ENCODE measurements at regions not wholly inside any gene's neighbourhood (a gene's known extent, or its start where the extent isn't known, plus 50 kb on each side); places are given as distances from the start of the nearest gene placed in this dataset.
"Not testable (repeated sequence)": the region's sequence is repeated elsewhere in the genome, so short reads cannot be mapped to it uniquely, and the experiment has no call there.

DNA sequence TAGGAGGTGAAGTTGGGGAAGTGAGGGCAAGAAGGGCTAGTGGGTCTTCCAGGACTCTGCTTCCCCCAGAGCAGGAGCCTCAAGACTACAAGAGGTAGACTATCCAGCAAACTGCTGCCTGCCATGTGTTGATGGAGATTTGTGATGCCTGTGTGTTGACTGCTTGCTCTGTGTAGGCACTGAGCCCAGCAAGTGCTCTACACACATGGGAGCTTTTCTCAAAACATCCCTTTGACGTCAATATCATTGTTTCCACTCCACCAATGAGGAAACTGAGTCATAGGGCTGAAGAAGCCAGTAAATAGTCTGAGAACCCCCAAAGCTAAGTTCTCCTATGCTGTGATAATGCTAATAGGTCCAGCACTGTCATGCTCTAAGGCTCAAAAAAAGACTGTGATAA lies 207.2 kb upstream of the NFIA start:
- Mint-ChIP-seq H3K27ac (no peak overlapping the region), H3K4me3 (no peak overlapping the region), H3K36me3 (ENCODE audit: low read depth) (no peaks in the 10 kb centered on the region), H3K27me3 (peaks cover 26% of the 10 kb centered on the region), H3K4me1 (no peaks in the 10 kb centered on the region)
- no peaks in the 10 kb centered on the region for H3K9me3 ChIP-seq (ENCODE audit: control insufficient read depth, low read length, poor library complexity, severe bottlenecking)
- no peak for DNase-seq
- no peak for ATAC-seq

DNA sequence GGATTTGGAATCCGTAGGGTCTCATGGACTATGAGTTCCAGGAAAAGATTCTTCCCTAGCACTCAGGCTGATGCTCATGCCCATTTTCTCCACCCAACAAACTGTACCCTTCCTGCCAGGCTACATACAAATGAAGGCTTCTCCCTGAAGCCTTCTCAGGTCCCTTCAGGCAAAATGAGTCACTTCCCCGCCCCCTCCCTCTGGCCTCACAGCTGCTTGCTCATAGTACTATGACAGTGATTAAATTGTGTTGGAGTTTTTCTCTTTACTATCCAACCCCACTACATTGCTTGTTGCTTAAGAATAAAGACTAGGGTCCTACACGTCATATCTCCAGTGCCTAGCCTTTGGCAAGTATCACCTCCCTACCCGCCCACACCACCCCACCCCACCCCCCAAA lies 207.6 kb upstream of the NFIA start:
- H3K4me3 Mint-ChIP-seq: no peak overlapping the region
- H3K4me1 Mint-ChIP-seq: no peaks in the 10 kb centered on the region
- H3K27me3 Mint-ChIP-seq: peaks cover 26% of the 10 kb centered on the region
- H3K36me3 Mint-ChIP-seq (ENCODE audit: low read depth): no peaks in the 10 kb centered on the region
- H3K27ac Mint-ChIP-seq: no peak overlapping the region
- no peak for DNase-seq
- H3K9me3 ChIP-seq (ENCODE audit: control insufficient read depth, low read length, poor library complexity, severe bottlenecking): no peaks in the 10 kb centered on the region
- no peak for ATAC-seq

DNA sequence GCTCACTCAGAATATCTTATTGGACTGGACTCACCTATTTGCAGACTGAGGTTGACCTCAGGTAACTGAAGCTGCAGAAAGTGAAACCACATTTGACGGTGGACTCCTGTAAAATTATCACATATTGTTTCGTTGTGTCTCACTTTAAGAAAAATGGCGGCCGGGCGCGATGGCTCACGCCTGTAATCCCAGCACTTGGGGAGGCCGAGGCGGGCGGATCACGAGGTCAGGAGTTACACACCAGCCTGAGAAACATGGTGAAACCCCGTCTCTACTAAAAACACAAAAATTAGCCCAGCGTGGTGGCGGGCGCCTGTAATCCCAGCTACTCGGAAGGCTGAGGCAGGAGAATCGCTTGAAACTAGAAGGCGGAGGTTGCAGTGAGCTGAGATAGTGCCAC lies 209.0 kb upstream of the NFIA start:
- not testable (repeated sequence) for H3K27ac Mint-ChIP-seq; DNase-seq; H3K4me1 Mint-ChIP-seq; H3K9me3 ChIP-seq (ENCODE audit: control insufficient read depth, low read length, poor library complexity, severe bottlenecking); ATAC-seq; H3K4me3 Mint-ChIP-seq; H3K36me3 Mint-ChIP-seq (ENCODE audit: low read depth)
- peaks cover 34% of the 10 kb centered on the region for H3K27me3 Mint-ChIP-seq

DNA sequence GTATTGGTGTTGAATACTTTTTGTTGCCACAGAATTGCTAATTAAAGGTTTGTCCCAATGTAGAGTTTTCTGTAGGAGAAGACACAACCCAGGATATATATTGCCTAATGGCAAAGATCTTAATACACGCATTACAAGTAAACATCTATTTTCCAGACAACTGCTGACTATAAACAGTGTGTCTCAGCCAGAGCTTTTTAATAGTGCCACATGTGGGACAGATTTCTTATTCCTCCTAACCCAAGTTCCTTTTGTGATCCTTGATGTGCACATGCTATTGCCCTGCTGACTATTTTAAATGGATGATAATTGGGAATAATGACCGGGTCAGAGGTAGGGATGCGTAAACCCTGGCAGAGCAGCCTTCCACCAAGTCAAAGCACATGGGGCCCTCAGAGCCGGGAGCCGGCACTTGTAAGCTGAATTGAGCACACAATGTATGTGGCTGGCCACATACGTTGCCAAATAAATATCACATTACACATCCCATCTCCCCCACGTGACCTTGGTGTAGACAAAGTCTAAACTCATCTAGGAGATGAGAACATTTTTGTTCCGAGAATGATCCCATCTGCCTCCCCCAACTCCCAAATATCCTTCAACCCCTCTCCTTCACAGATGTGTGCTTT lies 209.8 kb upstream of the NFIA start:
- DNase-seq (no peak), ATAC-seq (no peak)
- Mint-ChIP-seq H3K27me3 (peaks cover 29% of the 10 kb centered on the region), H3K36me3 (ENCODE audit: low read depth) (no peaks in the 10 kb centered on the region), H3K4me1 (no peaks in the 10 kb centered on the region), H3K4me3 (no peak overlapping the region), H3K27ac (no peak overlapping the region)
- H3K9me3 ChIP-seq (ENCODE audit: control insufficient read depth, low read length, poor library complexity, severe bottlenecking): no peaks in the 10 kb centered on the region

DNA sequence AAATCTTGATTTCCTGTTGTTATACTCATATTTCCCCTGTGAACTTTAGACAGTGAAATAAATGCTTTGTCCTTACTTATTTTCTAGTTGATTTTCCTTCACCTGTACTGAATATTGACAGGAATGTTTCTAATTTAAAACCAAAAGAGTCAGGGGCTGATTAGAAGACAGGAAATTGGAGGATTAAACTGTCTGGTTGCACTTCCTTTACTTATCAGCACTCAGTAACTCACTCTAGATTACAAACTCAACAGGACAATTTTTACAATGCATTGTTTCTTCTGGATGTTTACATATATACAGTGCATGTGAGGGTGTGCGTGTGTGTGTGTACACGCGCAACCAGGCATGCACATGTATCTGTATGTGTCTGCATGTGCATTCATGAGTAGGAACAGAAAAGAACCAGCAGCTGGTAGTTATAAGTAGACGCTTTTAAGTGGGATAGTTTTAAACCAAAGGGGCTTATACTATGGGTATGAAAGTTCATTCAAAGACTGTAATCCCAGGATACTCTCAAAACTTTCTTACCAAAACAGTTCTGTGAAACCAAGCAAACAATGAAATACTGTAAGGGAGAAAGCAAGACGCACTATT lies 212.0 kb upstream of the NFIA start:
- no peak for ATAC-seq
- Mint-ChIP-seq H3K4me1 (no peaks in the 10 kb centered on the region), H3K27me3 (peaks cover 25% of the 10 kb centered on the region), H3K36me3 (ENCODE audit: low read depth) (no peaks in the 10 kb centered on the region), H3K4me3 (no peak overlapping the region), H3K27ac (no peak overlapping the region)
- H3K9me3 ChIP-seq (ENCODE audit: control insufficient read depth, low read length, poor library complexity, severe bottlenecking): no peaks in the 10 kb centered on the region
- no peak for DNase-seq

DNA sequence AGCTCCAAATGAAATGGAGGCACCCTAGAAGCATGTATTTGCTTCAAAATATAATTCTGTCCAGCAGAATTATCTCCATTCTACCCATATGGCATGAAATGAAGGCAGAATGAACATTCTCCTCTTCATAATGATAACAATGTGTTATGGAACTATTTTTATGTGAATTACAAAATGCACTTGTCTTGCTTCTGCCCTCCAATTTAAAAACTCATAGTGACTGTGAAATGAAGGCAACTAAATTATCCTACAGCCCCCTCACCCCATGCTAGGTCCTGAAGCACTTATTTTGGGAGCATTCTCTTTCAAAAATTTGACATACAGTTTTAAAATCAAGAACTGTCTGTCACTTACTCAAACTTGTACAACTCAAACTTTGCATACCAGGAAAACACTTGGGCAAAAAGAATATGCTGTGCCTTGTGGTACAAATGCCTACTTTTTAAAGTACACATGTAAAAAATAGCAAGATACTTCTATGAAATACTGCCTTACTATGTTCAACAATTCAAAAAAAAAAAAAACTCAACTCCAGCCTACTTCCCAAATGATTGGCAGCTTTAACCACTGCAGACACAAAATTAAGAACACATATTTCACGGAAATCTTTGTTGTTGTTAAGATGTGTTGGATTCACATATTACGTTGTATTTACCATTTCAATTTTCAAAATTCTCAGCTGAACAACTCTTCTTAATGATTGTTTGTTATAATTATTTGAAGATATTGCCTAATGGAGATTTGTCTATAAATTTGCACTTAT lies 213.3 kb upstream of the NFIA start:
- H3K9me3 ChIP-seq (ENCODE audit: control insufficient read depth, low read length, poor library complexity, severe bottlenecking): no peaks in the 10 kb centered on the region
- Mint-ChIP-seq H3K27ac (no peak overlapping the region), H3K36me3 (ENCODE audit: low read depth) (no peaks in the 10 kb centered on the region), H3K4me1 (no peaks in the 10 kb centered on the region), H3K27me3 (peaks cover 25% of the 10 kb centered on the region), H3K4me3 (no peak overlapping the region)
- ATAC-seq: no peak
- no peak for DNase-seq

DNA sequence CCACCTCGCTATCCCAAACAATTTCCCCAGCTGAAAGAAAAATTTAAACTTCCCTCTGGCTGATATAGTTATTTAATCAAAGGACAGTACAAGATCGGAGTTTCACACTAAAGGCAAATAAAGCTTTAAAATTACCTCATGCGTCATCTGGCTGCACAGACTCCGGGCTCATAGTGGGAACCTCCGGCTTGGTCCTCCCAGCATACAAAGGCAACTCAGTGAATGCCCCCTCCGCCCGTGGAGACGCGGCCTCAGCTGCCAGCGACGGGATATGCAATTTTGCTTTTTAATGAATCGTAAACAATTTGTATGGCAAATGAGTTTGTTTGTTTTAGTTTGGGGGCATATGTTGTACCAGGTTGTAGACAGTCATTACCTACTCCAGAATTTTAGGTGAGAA lies 214.6 kb upstream of the NFIA start:
- no peaks in the 10 kb centered on the region for H3K9me3 ChIP-seq (ENCODE audit: control insufficient read depth, low read length, poor library complexity, severe bottlenecking)
- H3K4me1 Mint-ChIP-seq: no peaks in the 10 kb centered on the region

DNA sequence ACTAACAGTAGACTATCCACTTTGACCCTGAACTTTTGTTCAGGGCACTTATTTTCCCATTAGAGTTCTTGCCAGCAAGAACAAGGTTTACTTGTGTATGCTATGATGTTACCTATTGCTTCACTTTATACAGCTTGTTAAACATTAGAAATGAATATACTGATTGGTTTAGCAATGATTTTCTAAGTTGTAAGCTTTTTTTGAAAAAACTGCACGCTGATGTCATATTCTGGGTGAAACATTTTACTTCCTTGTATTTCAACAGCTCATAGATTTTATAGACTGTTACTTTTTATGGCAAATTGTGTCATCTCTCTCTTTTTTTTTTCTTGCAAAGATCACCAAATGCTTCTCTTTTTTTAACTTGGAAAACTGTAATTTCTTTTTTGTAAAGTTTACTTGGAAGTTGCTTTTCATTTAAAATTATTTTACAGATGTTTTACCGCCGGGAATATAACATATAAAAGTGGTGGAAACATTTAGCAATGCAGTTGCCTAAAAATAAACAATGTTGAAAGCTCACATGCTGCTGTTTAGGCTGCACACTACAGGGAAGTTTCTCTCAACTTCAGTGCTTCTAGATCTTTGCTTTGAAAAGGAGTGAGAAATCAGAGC lies 215.3 kb upstream of the NFIA start:
- H3K36me3 Mint-ChIP-seq (ENCODE audit: low read depth): no peaks in the 10 kb centered on the region
- no peaks in the 10 kb centered on the region for H3K9me3 ChIP-seq (ENCODE audit: control insufficient read depth, low read length, poor library complexity, severe bottlenecking)
- H3K4me1 Mint-ChIP-seq: no peaks in the 10 kb centered on the region
- no peak overlapping the region for H3K27ac Mint-ChIP-seq
- peaks cover 36% of the 10 kb centered on the region for H3K27me3 Mint-ChIP-seq
- no peak overlapping the region for H3K4me3 Mint-ChIP-seq
- ATAC-seq (no peak), DNase-seq (no peak)

More for the DNA sequence above, 214.6 kb upstream of the NFIA start:
- H3K4me3 Mint-ChIP-seq: no peak overlapping the region
- no peak overlapping the region for H3K27ac Mint-ChIP-seq
- ATAC-seq: no peak
- DNase-seq: no peak
- H3K27me3 Mint-ChIP-seq: peaks cover 34% of the 10 kb centered on the region
- no peaks in the 10 kb centered on the region for H3K36me3 Mint-ChIP-seq (ENCODE audit: low read depth)

DNA sequence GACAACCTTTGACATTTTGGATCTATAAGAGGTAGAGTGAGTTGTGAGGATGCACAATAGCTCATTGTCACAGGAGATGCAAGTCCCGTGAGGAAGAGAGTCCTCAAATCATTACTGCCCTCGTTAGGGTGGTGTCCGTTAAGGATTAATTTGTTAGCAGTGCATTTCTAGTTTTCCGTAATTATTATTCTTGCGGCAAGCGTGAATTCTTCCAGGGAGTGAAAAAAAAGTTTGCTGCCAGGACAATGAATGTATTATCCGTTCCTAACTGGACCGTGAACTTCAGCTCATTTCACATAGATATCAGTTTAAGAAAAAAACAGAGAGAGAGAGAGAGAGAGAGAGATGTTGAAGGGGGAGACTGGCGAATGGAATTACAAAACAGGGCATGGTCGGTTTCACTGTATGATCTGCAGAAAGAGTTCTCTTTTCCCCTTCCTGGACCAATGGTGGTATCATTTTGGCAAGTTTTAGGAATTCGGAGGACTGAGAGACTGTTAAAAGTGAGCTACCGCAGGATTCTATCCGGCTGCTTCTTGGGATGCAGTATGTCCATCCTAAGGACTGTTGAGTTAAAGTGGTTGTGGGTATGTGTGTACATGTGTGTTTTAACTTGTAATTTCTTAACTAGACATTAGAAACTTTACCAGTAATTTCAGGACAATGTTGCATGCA lies 216.0 kb upstream of the NFIA start:
- Mint-ChIP-seq H3K27ac (no peak overlapping the region), H3K4me3 (no peak overlapping the region), H3K36me3 (ENCODE audit: low read depth) (no peaks in the 10 kb centered on the region), H3K27me3 (peaks cover 36% of the 10 kb centered on the region), H3K4me1 (peaks cover 2% of the 10 kb centered on the region)
- DNase-seq: no peak
- no peak for ATAC-seq
- no peaks in the 10 kb centered on the region for H3K9me3 ChIP-seq (ENCODE audit: control insufficient read depth, low read length, poor library complexity, severe bottlenecking)

DNA sequence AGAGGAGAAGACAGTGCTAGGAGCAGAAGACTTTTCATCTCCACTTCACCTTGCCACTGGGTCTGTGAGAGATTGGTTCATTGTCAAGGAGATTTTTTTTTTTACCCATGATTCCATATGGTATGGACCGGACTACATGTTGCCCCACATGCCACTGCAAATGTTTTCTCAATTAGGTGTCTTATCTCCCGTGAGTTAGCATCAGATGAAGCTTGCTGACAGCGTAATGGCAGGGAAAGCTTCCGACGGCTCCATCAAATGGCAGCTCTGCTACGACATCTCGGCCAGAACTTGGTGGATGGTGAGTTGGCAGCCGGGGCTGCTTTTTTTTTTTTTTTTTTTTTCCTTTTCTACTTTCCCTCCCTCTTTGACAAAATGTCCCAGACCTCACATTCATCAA lies 217.2 kb upstream of the NFIA start:
- H3K27ac Mint-ChIP-seq: no peak overlapping the region
- H3K9me3 ChIP-seq (ENCODE audit: control insufficient read depth, low read length, poor library complexity, severe bottlenecking): no peaks in the 10 kb centered on the region
- peaks cover 33% of the 10 kb centered on the region for H3K27me3 Mint-ChIP-seq
- no peaks in the 10 kb centered on the region for H3K36me3 Mint-ChIP-seq (ENCODE audit: low read depth)
- ATAC-seq (no peak), DNase-seq (no peak)
- H3K4me1 Mint-ChIP-seq: peaks cover 4% of the 10 kb centered on the region
- no peak overlapping the region for H3K4me3 Mint-ChIP-seq

DNA sequence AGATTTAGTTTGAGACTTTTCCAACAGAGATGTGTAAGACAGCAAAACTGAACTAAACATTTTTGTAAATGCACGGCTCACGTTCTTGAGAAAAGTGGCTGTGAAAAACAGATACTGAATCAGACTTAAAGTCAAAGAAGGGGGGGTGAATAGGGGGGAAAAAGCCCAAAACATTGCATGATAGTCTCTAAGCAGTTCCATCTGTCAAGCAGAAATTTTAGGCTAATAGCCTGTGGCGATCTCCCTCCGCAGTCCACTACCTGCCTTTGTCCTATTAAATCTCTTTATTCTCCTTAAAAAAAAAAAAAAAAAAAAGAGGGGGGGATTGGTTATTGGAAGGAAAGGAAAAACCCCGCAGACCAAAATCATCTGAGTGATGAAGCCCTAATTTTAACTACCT lies 217.6 kb upstream of the NFIA start:
- peaks cover 35% of the 10 kb centered on the region for H3K27me3 Mint-ChIP-seq

DNA sequence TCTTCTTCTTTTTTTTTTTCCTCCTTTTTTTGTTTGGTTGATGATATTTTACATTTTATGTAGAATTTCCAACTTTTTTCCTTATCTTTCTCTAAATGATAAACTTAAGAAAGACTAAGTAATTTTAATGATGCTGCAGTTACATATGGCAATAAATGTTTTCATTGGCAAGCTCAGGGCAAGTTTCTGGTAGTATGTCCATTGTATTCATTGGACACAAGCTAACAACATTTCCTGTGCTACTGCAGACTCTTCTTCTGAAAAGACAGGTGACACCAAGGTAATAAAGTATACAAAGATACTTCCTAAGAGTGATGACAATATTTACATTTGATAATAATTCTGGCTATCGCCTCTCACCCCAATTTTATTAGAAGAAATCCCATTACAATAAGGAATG lies 219.2 kb upstream of the NFIA start:
- Mint-ChIP-seq H3K4me1 (peaks cover 4% of the 10 kb centered on the region), H3K4me3 (no peak overlapping the region), H3K27me3 (peaks cover 34% of the 10 kb centered on the region), H3K27ac (no peak overlapping the region), H3K36me3 (ENCODE audit: low read depth) (no peaks in the 10 kb centered on the region)
- no peak for DNase-seq
- H3K9me3 ChIP-seq (ENCODE audit: control insufficient read depth, low read length, poor library complexity, severe bottlenecking): no peaks in the 10 kb centered on the region
- no peak for ATAC-seq

More for the DNA sequence above, 217.6 kb upstream of the NFIA start:
- H3K9me3 ChIP-seq (ENCODE audit: control insufficient read depth, low read length, poor library complexity, severe bottlenecking): no peaks in the 10 kb centered on the region
- DNase-seq: no peak
- Mint-ChIP-seq H3K4me3 (no peak overlapping the region), H3K36me3 (ENCODE audit: low read depth) (no peaks in the 10 kb centered on the region), H3K4me1 (peaks cover 4% of the 10 kb centered on the region), H3K27ac (no peak overlapping the region)
- no peak for ATAC-seq

DNA sequence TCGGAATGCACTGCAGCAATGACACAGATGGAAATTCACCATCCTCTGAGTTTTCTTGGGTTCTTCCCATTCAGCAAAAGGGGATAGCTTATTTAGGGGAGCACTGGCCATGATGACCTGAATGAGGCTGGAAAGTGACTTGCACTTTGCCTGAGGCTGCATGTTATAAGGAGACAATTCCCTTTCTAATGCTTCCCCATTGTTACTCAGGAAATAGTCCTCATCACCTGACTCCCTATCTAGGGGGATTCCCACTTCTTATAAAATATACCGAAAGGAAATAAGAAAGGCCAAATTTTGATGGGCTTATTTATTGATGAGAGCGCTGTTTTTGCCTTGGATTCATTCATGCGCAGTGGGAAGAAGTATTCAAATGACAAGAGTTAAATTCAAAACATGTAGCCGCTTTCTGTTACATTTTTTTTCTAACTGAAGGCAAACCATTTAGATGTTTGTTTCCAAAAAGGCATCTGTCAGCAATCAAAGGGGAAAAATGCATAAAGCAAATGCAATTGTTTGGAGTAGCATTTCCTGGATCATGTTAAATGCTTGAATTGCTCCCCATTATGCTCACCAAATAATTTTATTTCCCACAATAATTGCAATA lies 220.3 kb upstream of the NFIA start:
- Mint-ChIP-seq H3K36me3 (ENCODE audit: low read depth) (no peaks in the 10 kb centered on the region), H3K4me1 (peaks cover 4% of the 10 kb centered on the region), H3K27ac (no peak overlapping the region), H3K27me3 (peaks cover 44% of the 10 kb centered on the region), H3K4me3 (no peak overlapping the region)
- DNase-seq (no peak), ATAC-seq (no peak)
- H3K9me3 ChIP-seq (ENCODE audit: control insufficient read depth, low read length, poor library complexity, severe bottlenecking): no peaks in the 10 kb centered on the region

Data from T-helper 17 cell (primary cell).